Colon (tissue), 2 donors: ENCODE measurements at regions not wholly inside any gene's neighbourhood (a gene's known extent, or its start where the extent isn't known, plus 50 kb on each side); places are given as distances from the start of the nearest gene placed in this dataset.
"Not testable (repeated sequence)": the region's sequence is repeated elsewhere in the genome, so short reads cannot be mapped to it uniquely, and the experiment has no call there.

Experiments used
- FAIRE-seq: peaks from 2 replicates; lab custom pipeline; 2012; peaks lifted over from hg19 to GRCh38; lab: Jason Lieb, UNC
- donor health status: control.
- donor health status: control.

GRCh38 chr2:195356920-195357440 is 300.0 kb upstream of the SLC39A10 start:
- no peak for FAIRE-seq

- no peak for FAIRE-seq
Observed at GRCh38 chr2:195356026-195356425, 301.0 kb upstream of the SLC39A10 start.

GRCh38 chr2:195352581-195352980 is 304.4 kb upstream of the SLC39A10 start:
- no peak for FAIRE-seq

- FAIRE-seq: no peak
Observed at GRCh38 chr2:195343942-195344530, 313.0 kb upstream of the SLC39A10 start.

- no peak for FAIRE-seq
Observed at GRCh38 chr2:195343540-195343939, 313.5 kb upstream of the SLC39A10 start.

GRCh38 chr2:195342061-195342460 is 315.0 kb upstream of the SLC39A10 start:
- no peak for FAIRE-seq

GRCh38 chr2:195338856-195339255 is 318.2 kb upstream of the SLC39A10 start:
- FAIRE-seq: no peak

- FAIRE-seq: no peak
Observed at GRCh38 chr2:195337597-195337996, 319.4 kb upstream of the SLC39A10 start.

- no peak for FAIRE-seq
Observed at GRCh38 chr2:195333869-195334268, 323.2 kb upstream of the SLC39A10 start.

GRCh38 chr2:195331966-195332365 is 325.1 kb upstream of the SLC39A10 start:
- FAIRE-seq: peak; percentile 36

- no peak for FAIRE-seq
Observed at GRCh38 chr2:195331129-195331528, 325.9 kb upstream of the SLC39A10 start.

GRCh38 chr2:195330513-195330956 is 326.5 kb upstream of the SLC39A10 start:
- peak; percentile 97 for FAIRE-seq

GRCh38 chr2:195329784-195330183 is 327.2 kb upstream of the SLC39A10 start:
- FAIRE-seq: not testable (repeated sequence)

- FAIRE-seq: no peak
Observed at GRCh38 chr2:195326537-195326936, 330.5 kb upstream of the SLC39A10 start.

- no peak for FAIRE-seq
Observed at GRCh38 chr2:195322324-195322723, 334.7 kb upstream of the SLC39A10 start.

GRCh38 chr2:195320413-195320973 is 336.5 kb upstream of the SLC39A10 start:
- FAIRE-seq: no peak

- no peak for FAIRE-seq
Observed at GRCh38 chr2:195319548-195320412, 337.2 kb upstream of the SLC39A10 start.

- no peak for FAIRE-seq
Observed at GRCh38 chr2:195319112-195319460, 337.9 kb upstream of the SLC39A10 start.

GRCh38 chr2:195318440-195319111 is 338.4 kb upstream of the SLC39A10 start:
- FAIRE-seq: peak; percentile 28

- no peak for FAIRE-seq
Observed at GRCh38 chr2:195317550-195317949, 339.5 kb upstream of the SLC39A10 start.

- no peak for FAIRE-seq
Observed at GRCh38 chr2:195316486-195316885, 340.5 kb upstream of the SLC39A10 start.

GRCh38 chr2:195313962-195314361 is 343.1 kb upstream of the SLC39A10 start:
- FAIRE-seq: no peak

GRCh38 chr2:195312662-195313061 is 344.4 kb upstream of the SLC39A10 start:
- FAIRE-seq: no peak
